ENCODE measurements at regions not wholly inside any gene's neighbourhood (a gene's known extent, or its start where the extent isn't known, plus 50 kb on each side); places are given as distances from the start of the nearest gene placed in this dataset.

- TF ChIP-seq GATA2 (IDR thresholded peaks at IDR 0.05; ENCODE audit: low read depth, low read length) (no peak), GATA3 (IDR thresholded peaks at IDR 0.05; ENCODE audit: low read depth, low read length) (no peak)
These were observed 656.8 kb downstream of the METTL4 start for GRCh38 chr18:1914489-1914888.
